Spinal cord (tissue), 9 donors: ENCODE measurements at regions not wholly inside any gene's neighbourhood (a gene's known extent, or its start where the extent isn't known, plus 50 kb on each side); places are given as distances from the start of the nearest gene placed in this dataset.

ENCODE experiments used
- DNase-seq, 6 donors: peaks; one replicate each; pipeline versions ENCODE4 v3.0.0 to v3.0.0-alpha.2; 2013 to 2015; ENCODE audit warnings: low spot score in 6 of 6, low read depth in 4 of 6
- H3K27ac ChIP-seq: one replicate; pipeline ENCODE4 v1.5.1; 2013; ENCODE audit warnings: low read depth, low read length, control low read depth
- H3K27me3 ChIP-seq: one replicate; pipeline ENCODE4 v1.6.1; 2013; ENCODE audit warnings: low read length; ENCODE audit not compliant: control insufficient read depth, insufficient read depth
- H3K36me3 ChIP-seq: one replicate; pipeline ENCODE4 v1.6.1; 2013; ENCODE audit warnings: low read length; ENCODE audit not compliant: control insufficient read depth, insufficient read depth
- H3K4me1 ChIP-seq: one replicate; pipeline ENCODE4 v1.6.1; 2013; ENCODE audit warnings: low read length; ENCODE audit not compliant: control insufficient read depth, insufficient read depth
- H3K4me3 ChIP-seq: one replicate; pipeline ENCODE4 v1.5.1; 2013; ENCODE audit warnings: low read depth, low read length, control low read depth
- H3K9me3 ChIP-seq: one replicate; pipeline ENCODE4 v1.6.1; 2013; ENCODE audit warnings: low read length; ENCODE audit not compliant: control insufficient read depth, insufficient read depth
- WGBS: methylation state at CpG from one replicate; pipeline ENCODE4 v1.1.5; 2013; ENCODE audit warnings: missing lambda C conversion rate; ENCODE audit not compliant: insufficient coverage; 5-methylcytosine and 5-hydroxymethylcytosine counted together
- donor health status: healthy.

- WGBS = no CpG with 5 or more reads among the region's 1 CpG
- H3K4me3 ChIP-seq = no peak overlapping the region
- DNase-seq = no peak
Measured at GRCh38 chr18:72128649-72129048, 415.5 kb downstream of the CBLN2 start.

GRCh38 chr18:72122103-72122502 lies 422.0 kb downstream of the CBLN2 start:
- H3K4me1 ChIP-seq = no peaks in the 10 kb centered on the region
- DNase-seq = peak in 1 of 6 donors; percentile 23
- no peaks in the 10 kb centered on the region for H3K36me3 ChIP-seq
- no peaks in the 10 kb centered on the region for H3K27me3 ChIP-seq
- H3K27ac ChIP-seq = no peak overlapping the region
- no peak overlapping the region for H3K4me3 ChIP-seq
- no peaks in the 10 kb centered on the region for H3K9me3 ChIP-seq

More at GRCh38 chr18:72128649-72129048, 415.5 kb downstream of the CBLN2 start:
- Histone ChIP-seq H3K27me3 (no peaks in the 10 kb centered on the region), H3K4me1 (no peaks in the 10 kb centered on the region), H3K36me3 (no peaks in the 10 kb centered on the region), H3K27ac (no peak overlapping the region), H3K9me3 (no peaks in the 10 kb centered on the region)

GRCh38 chr18:72119082-72119481 lies 425.1 kb downstream of the CBLN2 start:
- 94% methylated on average over 7 of the region's 7 CpGs for WGBS

GRCh38 chr18:72114801-72115594 lies 429.1 kb downstream of the CBLN2 start:
- no peaks in the 10 kb centered on the region for H3K9me3 ChIP-seq
- no peak for DNase-seq
- H3K27me3 ChIP-seq = no peaks in the 10 kb centered on the region
- WGBS = 98% methylated on average over 4 of the region's 4 CpGs
- H3K27ac ChIP-seq = no peak overlapping the region
- H3K4me3 ChIP-seq = no peak overlapping the region
- H3K36me3 ChIP-seq = no peaks in the 10 kb centered on the region
- no peaks in the 10 kb centered on the region for H3K4me1 ChIP-seq

More at GRCh38 chr18:72119082-72119481, 425.1 kb downstream of the CBLN2 start:
- Histone ChIP-seq H3K27me3 (no peaks in the 10 kb centered on the region), H3K9me3 (no peaks in the 10 kb centered on the region), H3K4me1 (no peaks in the 10 kb centered on the region), H3K36me3 (no peaks in the 10 kb centered on the region), H3K4me3 (no peak overlapping the region), H3K27ac (no peak overlapping the region)
- no peak for DNase-seq

GRCh38 chr18:72107647-72108383 lies 436.3 kb downstream of the CBLN2 start:
- WGBS = no CpG with 5 or more reads among the region's 9 CpGs
- Histone ChIP-seq H3K27ac (no peak overlapping the region), H3K4me1 (no peaks in the 10 kb centered on the region), H3K36me3 (no peaks in the 10 kb centered on the region), H3K27me3 (no peaks in the 10 kb centered on the region), H3K9me3 (no peaks in the 10 kb centered on the region), H3K4me3 (no peak overlapping the region)
- peak; percentile 8 to 78 (median 22) for DNase-seq

GRCh38 chr18:72104851-72105250 lies 439.3 kb downstream of the CBLN2 start:
- Histone ChIP-seq H3K36me3 (no peaks in the 10 kb centered on the region), H3K27ac (no peak overlapping the region), H3K4me3 (no peak overlapping the region), H3K27me3 (no peaks in the 10 kb centered on the region), H3K9me3 (no peaks in the 10 kb centered on the region), H3K4me1 (peaks cover 6% of the 10 kb centered on the region)
- 86% methylated on average over 1 of the region's 4 CpGs for WGBS
- DNase-seq = no peak

GRCh38 chr18:72102412-72102811 lies 441.7 kb downstream of the CBLN2 start:
- no peak for DNase-seq
- Histone ChIP-seq H3K36me3 (no peaks in the 10 kb centered on the region), H3K4me1 (peaks cover 6% of the 10 kb centered on the region), H3K27me3 (no peaks in the 10 kb centered on the region), H3K4me3 (no peak overlapping the region), H3K27ac (no peak overlapping the region), H3K9me3 (no peaks in the 10 kb centered on the region)
- WGBS = 80% methylated on average over 1 of the region's 2 CpGs

- Histone ChIP-seq H3K27me3 (no peaks in the 10 kb centered on the region), H3K4me1 (peaks cover 6% of the 10 kb centered on the region), H3K9me3 (no peaks in the 10 kb centered on the region), H3K36me3 (no peaks in the 10 kb centered on the region), H3K27ac (no peak overlapping the region), H3K4me3 (no peak overlapping the region)
- WGBS = 22% methylated on average over 3 of the region's 5 CpGs
- DNase-seq = peak in 2 of 6 donors; percentile 10 to 23
Measured at GRCh38 chr18:72100465-72101004, 443.6 kb downstream of the CBLN2 start.

- H3K4me3 ChIP-seq = no peak overlapping the region
- H3K27me3 ChIP-seq = no peaks in the 10 kb centered on the region
- H3K36me3 ChIP-seq = no peaks in the 10 kb centered on the region
- H3K27ac ChIP-seq = no peak overlapping the region
- no peaks in the 10 kb centered on the region for H3K4me1 ChIP-seq
- DNase-seq = no peak
- H3K9me3 ChIP-seq = peaks cover 3% of the 10 kb centered on the region
- WGBS = 23% methylated on average over 4 of the region's 5 CpGs
Measured at GRCh38 chr18:72091369-72091768, 452.8 kb downstream of the CBLN2 start.
